Stimulated activated CD8-positive, alpha-beta memory T cell treated with anti-CD3 and anti-CD28 coated beads, Interleukin-7, amount 100 ng/mL, for 48 hours (primary cell): ENCODE measurements at regions not wholly inside any gene's neighbourhood (a gene's known extent, or its start where the extent isn't known, plus 50 kb on each side); places are given as distances from the start of the nearest gene placed in this dataset.

Source experiments
- DNase-seq, 2 donors: peaks; one replicate each; pipeline ENCODE4 v3.0.0-alpha.2; 2020; ENCODE audit warnings: low read depth in 1 of 2; ENCODE audit errors: extremely low read depth in 1 of 2

- DNase-seq: no peak
Observed at GRCh38 chr12:39240587-39240986, 202.3 kb downstream of the KIF21A start.

DNA sequence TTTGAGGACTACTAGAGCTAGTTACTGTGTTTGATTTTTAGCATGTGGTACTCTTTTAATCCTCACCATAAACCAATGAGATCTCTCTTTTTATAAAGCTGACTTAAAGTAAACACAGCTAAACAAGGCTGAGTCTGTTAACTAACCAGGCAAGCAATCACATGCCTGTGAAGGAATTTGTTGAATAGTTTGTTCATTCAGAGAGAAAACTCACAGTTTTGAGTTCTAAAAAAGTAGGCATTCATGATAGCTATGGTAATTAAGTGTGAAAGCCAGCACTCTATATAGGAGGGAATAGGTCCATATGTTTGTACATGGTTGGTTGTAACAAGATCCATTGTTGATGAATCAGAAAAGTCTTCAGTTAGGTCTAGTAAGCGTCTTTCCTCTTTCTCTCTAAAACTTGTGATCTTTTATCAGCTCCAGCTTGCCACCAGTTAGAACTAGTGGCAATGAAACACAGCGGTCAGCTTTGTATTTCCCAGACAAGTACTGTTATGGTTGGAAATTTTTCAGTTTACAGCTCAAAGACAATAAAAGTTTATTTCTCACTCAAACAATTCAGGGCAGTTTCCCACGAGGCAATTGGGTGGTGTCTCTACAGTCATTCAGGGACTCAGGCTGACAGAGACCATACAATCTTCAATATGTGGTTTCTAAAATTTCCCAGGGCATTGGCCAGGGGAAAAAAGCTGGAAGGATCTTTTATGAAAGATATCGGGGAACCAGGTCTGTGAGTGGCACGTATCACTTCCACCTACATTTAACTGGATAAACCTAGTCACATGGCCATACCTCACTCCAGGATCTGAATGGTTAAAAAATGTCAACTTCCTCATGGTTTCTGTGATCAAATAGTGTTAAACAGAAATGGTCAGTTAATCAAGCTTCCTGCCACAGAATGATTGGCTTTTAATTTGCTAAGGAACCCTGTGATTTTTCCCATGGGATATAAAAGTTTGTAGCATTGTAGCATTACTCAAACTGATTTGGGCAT is 203.1 kb downstream of the KIF21A start:
- DNase-seq: no peak

DNA sequence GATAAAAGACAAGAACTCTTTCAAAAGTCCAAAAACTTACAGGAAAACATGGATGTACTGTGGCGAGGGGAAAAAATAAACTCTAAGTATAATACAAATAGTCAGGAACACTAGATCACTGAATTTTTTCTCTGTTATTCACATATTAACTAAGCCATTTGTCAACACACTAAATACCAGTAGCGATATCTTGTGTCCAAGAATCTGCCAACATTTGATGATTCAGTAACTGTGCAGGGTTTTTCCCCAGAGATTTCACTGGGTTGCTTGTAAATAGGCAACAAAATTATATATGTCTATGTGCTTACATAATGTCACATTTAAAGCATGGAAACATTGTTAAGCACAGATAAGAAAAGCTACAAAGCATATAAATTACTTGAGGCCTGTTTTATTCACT is 205.9 kb downstream of the KIF21A start:
- no peak for DNase-seq

DNA sequence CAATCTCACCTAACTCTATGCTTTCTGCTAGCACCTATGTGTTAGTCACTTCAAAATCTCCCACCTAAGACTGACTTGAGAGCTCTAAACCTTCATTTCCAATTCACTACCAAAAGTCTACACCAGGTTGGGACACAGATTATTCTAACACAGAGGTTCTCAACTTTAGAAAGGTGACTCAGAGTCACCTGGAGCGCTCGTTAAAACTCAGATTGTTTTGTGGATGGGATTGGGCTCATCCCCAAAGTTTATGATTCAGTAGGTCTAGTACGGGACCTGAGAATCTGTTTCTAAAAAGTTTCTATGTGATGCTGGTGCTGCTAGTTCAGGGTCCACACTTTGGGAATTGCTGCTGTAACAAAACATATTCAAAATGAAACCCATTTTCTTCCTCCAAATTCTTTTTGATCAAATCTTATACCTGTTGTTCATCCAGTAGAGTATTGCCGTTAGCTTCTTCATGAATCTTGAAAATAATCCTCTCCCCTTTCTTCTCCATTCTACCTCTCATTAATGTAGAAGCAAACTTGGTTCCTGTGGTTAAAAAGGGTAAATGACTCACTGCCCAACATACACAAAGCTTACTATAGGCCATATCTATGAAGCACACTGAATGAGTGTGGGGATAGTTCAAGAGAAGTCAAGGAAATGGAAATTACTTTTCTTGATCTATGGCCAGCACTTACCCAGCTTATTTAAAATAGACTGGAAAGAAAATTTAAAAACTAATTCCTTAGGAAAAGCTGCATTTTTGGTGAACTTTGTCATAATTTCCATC is 206.7 kb downstream of the KIF21A start:
- no peak for DNase-seq

- no peak for DNase-seq
Observed at GRCh38 chr12:39230086-39230485, 212.8 kb downstream of the KIF21A start.

DNA sequence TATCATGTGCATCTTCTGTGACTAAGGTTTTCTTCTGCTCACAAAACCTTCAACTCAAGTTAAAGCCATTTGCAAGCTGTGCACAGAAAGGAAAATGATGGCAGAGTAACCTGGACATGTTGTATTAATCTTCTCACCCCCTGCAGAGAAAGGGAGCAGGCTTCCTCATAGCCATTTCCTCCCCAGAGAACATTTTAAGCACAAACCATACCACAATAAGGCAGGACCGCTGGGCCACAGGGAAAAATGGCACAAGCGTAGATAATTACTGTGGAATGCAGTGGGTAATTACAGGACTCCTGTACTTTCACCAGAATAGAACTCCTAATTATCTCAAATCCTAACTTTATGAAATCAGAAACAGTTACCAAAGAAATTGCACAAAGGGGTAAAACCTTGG is 215.7 kb downstream of the KIF21A start:
- DNase-seq: no peak

- DNase-seq: no peak
Observed at GRCh38 chr12:39224971-39225370, 217.9 kb downstream of the KIF21A start.

- DNase-seq: no peak
Observed at GRCh38 chr12:39205969-39206368, 237.0 kb downstream of the KIF21A start.

DNA sequence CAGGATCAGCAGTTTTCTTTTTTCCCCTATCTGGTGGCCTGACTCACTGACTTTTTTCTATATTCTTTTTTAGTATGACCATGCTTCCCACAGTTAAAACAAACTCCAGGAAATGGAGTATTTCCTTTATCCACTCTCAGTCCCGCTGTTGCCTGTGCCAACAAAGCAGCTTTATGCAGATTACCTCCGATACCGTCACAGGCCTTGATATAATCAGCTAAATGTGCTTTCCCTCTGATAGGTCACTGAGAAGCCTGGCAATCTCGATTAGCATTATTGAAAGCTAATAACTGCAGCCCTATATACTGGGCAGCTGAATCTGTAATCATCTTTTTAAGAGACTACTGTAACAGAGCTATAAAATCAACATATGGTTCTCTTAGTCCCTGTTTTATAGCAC is 243.6 kb downstream of the KIF21A start:
- no peak for DNase-seq

DNA sequence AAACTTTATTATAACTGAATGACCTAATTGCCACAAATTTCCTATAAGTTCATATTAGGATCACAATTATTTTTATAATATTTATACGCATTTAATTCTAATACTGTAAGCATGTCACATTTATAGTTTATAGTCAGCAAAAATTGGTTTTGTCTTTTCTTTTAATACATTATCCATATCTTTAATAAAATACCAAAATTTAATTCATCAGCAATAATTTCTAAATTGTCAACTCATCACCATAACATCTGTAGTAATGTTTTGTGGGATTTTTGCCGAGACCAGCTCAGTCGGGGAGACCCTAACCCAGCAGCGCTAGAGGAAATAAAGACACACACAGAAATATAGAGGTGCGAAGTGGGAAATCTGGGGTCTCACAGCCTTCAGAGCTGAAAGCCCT is 254.2 kb downstream of the KIF21A start:
- DNase-seq: no peak

DNA sequence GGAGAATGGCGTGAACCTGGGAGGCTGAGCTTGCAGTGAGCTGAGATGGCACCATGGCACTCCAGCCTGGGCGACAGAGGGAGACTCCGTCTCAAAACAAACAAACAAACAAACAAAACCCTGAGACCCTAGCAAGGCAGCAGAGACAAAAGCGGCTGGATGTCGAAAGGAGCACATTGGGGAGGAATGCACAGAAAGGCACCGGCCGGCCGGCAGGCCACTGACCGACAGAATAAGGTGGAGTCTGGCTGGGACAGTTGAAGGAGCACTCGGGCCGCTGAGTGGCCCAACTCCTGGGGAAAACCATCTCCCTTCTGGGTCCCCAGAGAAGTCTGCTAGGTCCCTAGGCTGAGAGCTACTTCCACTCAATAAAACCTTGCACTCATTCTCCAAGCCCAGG is 256.2 kb downstream of the KIF21A start:
- no peak for DNase-seq

DNA sequence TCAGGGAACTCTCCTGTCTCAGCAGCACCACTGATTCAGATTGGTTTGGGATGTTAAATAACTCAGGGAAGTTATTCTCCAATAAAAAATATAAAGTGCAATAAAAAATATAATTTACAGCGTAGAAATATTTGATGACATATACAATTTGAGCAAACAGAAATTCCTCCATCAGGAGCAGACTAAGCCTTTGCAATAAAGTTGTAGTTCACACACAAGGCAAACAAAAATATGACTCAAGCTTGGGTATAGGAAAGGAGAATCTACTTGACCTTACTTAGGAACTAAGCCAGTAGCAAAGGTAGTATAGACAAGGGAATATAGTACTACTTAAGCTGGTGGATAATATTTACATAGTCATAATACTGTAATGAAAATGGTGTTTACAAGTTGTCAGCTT is 264.1 kb downstream of the KIF21A start:
- no peak for DNase-seq

GRCh38 chr12:39176356-39176755 is 266.6 kb downstream of the KIF21A start:
- no peak for DNase-seq

GRCh38 chr12:39173726-39174125 is 268.3 kb upstream of the CPNE8 start:
- no peak for DNase-seq

- no peak for DNase-seq
Observed at GRCh38 chr12:39165338-39165737, 259.9 kb upstream of the CPNE8 start.

DNA sequence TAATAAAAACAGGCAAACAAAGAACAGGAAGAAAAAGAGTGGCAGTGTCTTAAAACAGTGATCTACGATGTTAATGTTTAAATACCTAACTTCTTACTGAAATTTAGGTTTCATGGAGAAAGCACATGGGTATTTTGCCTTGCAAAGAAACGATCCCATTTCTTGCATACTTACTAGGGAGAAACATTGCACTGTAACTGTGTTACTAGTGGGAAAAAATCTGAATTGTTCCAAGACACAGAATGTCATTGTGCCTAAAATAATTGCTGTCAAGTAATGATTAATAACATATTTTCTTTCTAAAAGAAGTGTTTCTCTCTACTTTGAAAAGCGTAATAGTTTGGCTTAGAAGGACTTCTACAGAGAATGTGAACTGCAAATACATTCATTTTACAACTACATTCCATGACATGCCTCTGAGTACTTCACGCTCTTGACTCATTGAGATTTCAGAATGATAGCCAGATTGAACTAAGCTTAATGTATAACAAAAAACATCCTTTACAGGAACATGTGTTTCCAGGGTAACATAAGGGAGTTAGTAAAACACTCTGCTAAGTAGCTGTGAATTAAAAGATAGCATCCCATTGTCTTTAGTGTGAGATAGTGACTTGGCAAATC is 256.2 kb upstream of the CPNE8 start:
- DNase-seq: no peak

DNA sequence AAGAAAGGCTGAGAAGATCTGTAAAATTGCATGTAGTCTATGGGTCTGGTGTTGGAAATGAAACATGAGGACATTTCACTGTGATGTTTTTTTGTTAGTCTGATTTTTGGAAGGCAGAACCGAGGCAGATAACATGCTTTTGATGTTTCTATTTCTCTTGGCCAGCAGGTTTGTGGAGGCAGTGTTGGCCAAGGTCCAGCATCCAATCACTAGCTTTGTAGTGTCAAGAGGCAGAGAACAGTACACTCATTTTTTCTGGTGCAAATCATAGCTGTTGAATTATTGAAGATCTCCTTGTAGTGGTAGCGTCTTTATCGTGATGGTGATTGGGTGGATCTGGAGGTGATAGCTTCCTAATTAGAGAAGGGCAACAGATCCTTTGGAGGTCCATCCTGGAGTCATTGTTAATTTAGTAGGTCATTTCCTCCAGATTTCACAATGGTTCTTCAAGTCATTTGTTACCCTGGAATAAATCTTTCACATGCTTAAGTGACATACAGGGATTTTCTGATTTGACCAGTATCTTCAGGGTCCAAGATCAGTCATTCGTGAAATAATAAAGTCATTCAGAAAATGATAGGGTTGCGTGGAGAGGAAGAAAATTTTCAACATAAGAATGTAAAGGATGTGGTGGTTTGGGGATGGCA is 252.4 kb upstream of the CPNE8 start:
- no peak for DNase-seq

GRCh38 chr12:39145175-39145999 is 240.0 kb upstream of the CPNE8 start:
- peak; percentile 1 to 13 for DNase-seq

- DNase-seq: no peak
Observed at GRCh38 chr12:39144613-39145061, 239.2 kb upstream of the CPNE8 start.

DNA sequence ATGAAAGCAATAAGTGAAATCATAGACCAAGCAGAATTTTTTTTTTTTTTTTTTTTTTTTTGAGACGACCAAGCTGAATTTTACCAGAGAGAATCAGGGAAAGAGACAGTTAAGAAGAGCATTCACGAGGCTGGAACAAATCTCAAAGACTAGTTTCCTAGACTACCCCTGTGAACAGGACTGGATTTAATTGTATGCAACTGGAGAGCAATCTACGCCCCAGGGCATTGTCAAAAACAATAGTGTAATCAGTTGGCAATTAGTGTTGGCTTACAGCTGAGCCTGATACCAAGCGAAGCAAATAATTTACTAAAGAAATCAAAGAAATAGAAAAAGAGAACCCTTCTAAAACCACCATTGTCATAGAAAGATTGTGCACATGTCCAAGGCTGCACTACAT is 232.9 kb upstream of the CPNE8 start:
- DNase-seq: no peak
